ACHN (cell line): ENCODE measurements at regions not wholly inside any gene's neighbourhood (a gene's known extent, or its start where the extent isn't known, plus 50 kb on each side); places are given as distances from the start of the nearest gene placed in this dataset.

Source experiments
- DNase-seq: peaks from one replicate; pipeline ENCODE4 v3.0.0-alpha.2; 2015
- in situ Hi-C: cut with HindIII; loops from 2 replicates; pipeline ENCODE4 v1.10.0; 2017; ENCODE audit warnings: low sequenced_read_pairs, low pct_ligation_motif_present, low pct_unique_long_range_greater_than_20kb

- in situ Hi-C loops, result no loop called here
- peak; percentile 85 for DNase-seq
These were observed 285.0 kb upstream of the SLC10A2 start for GRCh38 chr13:103351035-103351828.

GRCh38 chr13:103350147-103350546 is 283.9 kb upstream of the SLC10A2 start:
- no peak for DNase-seq
- in situ Hi-C loops, result no loop called here

GRCh38 chr13:103349211-103349980 is 283.2 kb upstream of the SLC10A2 start:
- DNase-seq, result no peak
- in situ Hi-C loops, result no loop called here

GRCh38 chr13:103335241-103335640 is 269.0 kb upstream of the SLC10A2 start:
- DNase-seq, result no peak
- in situ Hi-C loops, result no loop called here

- DNase-seq, result no peak
- in situ Hi-C loops, result no loop called here
These were observed 265.7 kb upstream of the SLC10A2 start for GRCh38 chr13:103331924-103332323.

- no peak for DNase-seq
- in situ Hi-C loops, result no loop called here
These were observed 262.7 kb upstream of the SLC10A2 start for GRCh38 chr13:103328899-103329298.

- in situ Hi-C loops, result no loop called here
- no peak for DNase-seq
These were observed 260.1 kb upstream of the SLC10A2 start for GRCh38 chr13:103326326-103326725.

- no peak for DNase-seq
- in situ Hi-C loops, result no loop called here
These were observed 259.5 kb upstream of the SLC10A2 start for GRCh38 chr13:103325672-103326071.

- in situ Hi-C loops, result no loop called here
- DNase-seq, result no peak
These were observed 258.4 kb upstream of the SLC10A2 start for GRCh38 chr13:103324641-103325040.

GRCh38 chr13:103315711-103316110 is 249.5 kb upstream of the SLC10A2 start:
- no peak for DNase-seq
- in situ Hi-C loops, result no loop called here

- in situ Hi-C loops, result no loop called here
- DNase-seq, result no peak
These were observed 246.2 kb upstream of the SLC10A2 start for GRCh38 chr13:103312467-103312866.

- DNase-seq, result no peak
- in situ Hi-C loops, result no loop called here
These were observed 242.4 kb upstream of the SLC10A2 start for GRCh38 chr13:103308667-103309066.

- in situ Hi-C loops, result no loop called here
- DNase-seq, result no peak
These were observed 239.9 kb upstream of the SLC10A2 start for GRCh38 chr13:103306163-103306562.

GRCh38 chr13:103303078-103303651 is 236.9 kb upstream of the SLC10A2 start:
- in situ Hi-C loops, result no loop called here

GRCh38 chr13:103302676-103303075 is 236.5 kb upstream of the SLC10A2 start:
- in situ Hi-C loops, result no loop called here
- DNase-seq, result no peak

More at GRCh38 chr13:103303078-103303651, 236.9 kb upstream of the SLC10A2 start:
- DNase-seq, result no peak

GRCh38 chr13:103299079-103299478 is 232.9 kb upstream of the SLC10A2 start:
- in situ Hi-C loops, result no loop called here
- DNase-seq, result no peak

GRCh38 chr13:103297083-103297482 is 230.9 kb upstream of the SLC10A2 start:
- in situ Hi-C loops, result no loop called here
- no peak for DNase-seq

- in situ Hi-C loops, result no loop called here
- DNase-seq, result no peak
These were observed 225.8 kb upstream of the SLC10A2 start for GRCh38 chr13:103291798-103292572.

GRCh38 chr13:103291226-103291625 is 225.0 kb upstream of the SLC10A2 start:
- in situ Hi-C loops, result no loop called here
- DNase-seq, result no peak
